Suprapubic skin (tissue), 4 donors: ENCODE measurements at regions not wholly inside any gene's neighbourhood (a gene's known extent, or its start where the extent isn't known, plus 50 kb on each side); places are given as distances from the start of the nearest gene placed in this dataset.

ENCODE experiments used
- DNase-seq, 2 donors: peaks; one replicate each; pipeline ENCODE4 v3.0.0-alpha.2; 2019; ENCODE audit warnings: low spot score in 2 of 2
- H3K27ac ChIP-seq: fragments of 200-600 bp; sonication (generic); one replicate; pipeline ENCODE4 v1.5.1; 2019
- H3K27me3 ChIP-seq: fragments of 200-600 bp; sonication (generic); one replicate; pipeline ENCODE4 v1.5.1; 2019
- H3K36me3 ChIP-seq: fragments of 200-600 bp; sonication (generic); one replicate; pipeline ENCODE4 v1.5.1; 2019
- H3K4me1 ChIP-seq: fragments of 200-600 bp; sonication (generic); one replicate; pipeline ENCODE4 v1.5.1; 2019
- H3K4me3 ChIP-seq: fragments of 200-600 bp; sonication (generic); one replicate; pipeline ENCODE4 v1.5.1; 2019; ENCODE audit warnings: mild to moderate bottlenecking
- H3K9me3 ChIP-seq: fragments of 200-600 bp; sonication (generic); one replicate; pipeline ENCODE4 v1.5.1; 2019
- CTCF ChIP-seq, 2 donors: fragments of 200-600 bp in 1 of 2; fragments of 450-650 bp in 1 of 2; sonication (generic) in 1 of 2; IDR thresholded peaks; one replicate each; pipeline ENCODE4 v1.5.1; 2016 to 2019; ENCODE audit warnings: antibody characterized with exemption in 2 of 2, mild to moderate bottlenecking in 1 of 2, moderate library complexity in 1 of 2
- EP300 ChIP-seq: sonication (generic); formaldehyde crosslinking; IDR thresholded peaks from one replicate; pipeline ENCODE4 v1.6.1; 2017; ENCODE audit warnings: antibody characterized with exemption
- POLR2A ChIP-seq, 2 donors: fragments of 450-650 bp; IDR thresholded peaks; one replicate each; pipeline ENCODE4 v1.6.1; 2017; ENCODE audit warnings: antibody characterized with exemption in 2 of 2, mild to moderate bottlenecking in 2 of 2, moderate library complexity in 2 of 2
- POLR2AphosphoS5 ChIP-seq, 3 donors: sonication (generic); formaldehyde crosslinking; IDR thresholded peaks; one replicate each; pipeline ENCODE4 v1.6.1; 2017; ENCODE audit warnings: antibody characterized with exemption in 3 of 3
- WGBS: methylation state at CpG from one replicate; pipeline ENCODE4 v1.1.5; 2018; 5-methylcytosine and 5-hydroxymethylcytosine counted together

- H3K4me3 ChIP-seq, result no peak overlapping the region
- H3K4me1 ChIP-seq, result peaks cover 17% of the 10 kb centered on the region
- H3K27me3 ChIP-seq, result no peaks in the 10 kb centered on the region
- H3K36me3 ChIP-seq, result no peaks in the 10 kb centered on the region
- TF ChIP-seq POLR2A (IDR thresholded peaks at IDR 0.05), result no peak
- no peak for TF ChIP-seq CTCF (IDR thresholded peaks at IDR 0.05)
- TF ChIP-seq EP300, result no peak
- no peak for TF ChIP-seq POLR2AphosphoS5 (IDR thresholded peaks at IDR 0.05)
- no peak overlapping the region for H3K27ac ChIP-seq
- no peak for DNase-seq
- WGBS, result 91% methylated on average over 10 of the region's 10 CpGs
- H3K9me3 ChIP-seq, result no peaks in the 10 kb centered on the region
These were observed 62.5 kb downstream of the CEBPB start for GRCh38 chr20:50253101-50253500.

GRCh38 chr20:50254466-50255079 lies 63.9 kb downstream of the CEBPB start:
- H3K4me3 ChIP-seq, result no peak overlapping the region
- H3K27me3 ChIP-seq, result no peaks in the 10 kb centered on the region
- H3K36me3 ChIP-seq, result no peaks in the 10 kb centered on the region
- no peak overlapping the region for H3K27ac ChIP-seq
- H3K9me3 ChIP-seq, result no peaks in the 10 kb centered on the region
- peaks cover 13% of the 10 kb centered on the region for H3K4me1 ChIP-seq
- DNase-seq, result no peak
- WGBS, result 79% methylated on average over 11 of the region's 11 CpGs
- TF ChIP-seq EP300 (no peak), POLR2A (IDR thresholded peaks at IDR 0.05) (no peak), CTCF (IDR thresholded peaks at IDR 0.05) (no peak), POLR2AphosphoS5 (IDR thresholded peaks at IDR 0.05) (no peak)

DNA sequence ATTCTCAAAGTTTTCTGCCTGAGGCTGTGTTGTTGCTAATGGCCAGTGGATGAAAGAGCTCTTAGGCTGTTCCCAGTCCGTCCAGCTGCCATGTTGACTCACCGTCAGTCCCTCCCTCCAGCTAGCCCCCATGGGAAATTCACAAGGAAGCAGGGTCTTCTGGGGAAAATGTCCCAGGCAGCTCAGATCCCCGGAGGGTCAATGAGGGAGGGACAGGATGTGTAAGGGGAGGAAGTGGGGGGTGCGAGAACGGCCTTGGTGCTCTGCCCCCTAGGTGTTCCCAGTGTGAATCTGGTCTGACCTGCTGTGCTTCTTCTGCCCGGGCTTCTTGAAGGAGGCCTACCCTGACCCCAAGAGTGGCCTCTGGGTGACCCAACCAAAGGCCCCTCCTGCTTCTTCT lies 65.9 kb downstream of the CEBPB start:
- H3K4me1 ChIP-seq, result peaks cover 15% of the 10 kb centered on the region
- no peak for DNase-seq
- no peaks in the 10 kb centered on the region for H3K36me3 ChIP-seq
- H3K27me3 ChIP-seq, result no peaks in the 10 kb centered on the region
- H3K4me3 ChIP-seq, result no peak overlapping the region
- TF ChIP-seq EP300 (no peak), CTCF (IDR thresholded peaks at IDR 0.05) (no peak), POLR2A (IDR thresholded peaks at IDR 0.05) (no peak), POLR2AphosphoS5 (IDR thresholded peaks at IDR 0.05) (no peak)
- 55% methylated on average over 6 of the region's 6 CpGs for WGBS
- no peaks in the 10 kb centered on the region for H3K9me3 ChIP-seq
- no peak overlapping the region for H3K27ac ChIP-seq

- peaks cover 15% of the 10 kb centered on the region for H3K4me1 ChIP-seq
- H3K27ac ChIP-seq, result no peak overlapping the region
- H3K9me3 ChIP-seq, result no peaks in the 10 kb centered on the region
- H3K36me3 ChIP-seq, result no peaks in the 10 kb centered on the region
- WGBS, result 94% methylated on average over 8 of the region's 8 CpGs
- no peaks in the 10 kb centered on the region for H3K27me3 ChIP-seq
- no peak for DNase-seq
- TF ChIP-seq POLR2A (IDR thresholded peaks at IDR 0.05) (no peak), POLR2AphosphoS5 (IDR thresholded peaks at IDR 0.05) (no peak), EP300 (no peak), CTCF (IDR thresholded peaks at IDR 0.05) (no peak)
- H3K4me3 ChIP-seq, result no peak overlapping the region
These were observed 67.2 kb downstream of the CEBPB start for GRCh38 chr20:50257860-50258259.

DNA sequence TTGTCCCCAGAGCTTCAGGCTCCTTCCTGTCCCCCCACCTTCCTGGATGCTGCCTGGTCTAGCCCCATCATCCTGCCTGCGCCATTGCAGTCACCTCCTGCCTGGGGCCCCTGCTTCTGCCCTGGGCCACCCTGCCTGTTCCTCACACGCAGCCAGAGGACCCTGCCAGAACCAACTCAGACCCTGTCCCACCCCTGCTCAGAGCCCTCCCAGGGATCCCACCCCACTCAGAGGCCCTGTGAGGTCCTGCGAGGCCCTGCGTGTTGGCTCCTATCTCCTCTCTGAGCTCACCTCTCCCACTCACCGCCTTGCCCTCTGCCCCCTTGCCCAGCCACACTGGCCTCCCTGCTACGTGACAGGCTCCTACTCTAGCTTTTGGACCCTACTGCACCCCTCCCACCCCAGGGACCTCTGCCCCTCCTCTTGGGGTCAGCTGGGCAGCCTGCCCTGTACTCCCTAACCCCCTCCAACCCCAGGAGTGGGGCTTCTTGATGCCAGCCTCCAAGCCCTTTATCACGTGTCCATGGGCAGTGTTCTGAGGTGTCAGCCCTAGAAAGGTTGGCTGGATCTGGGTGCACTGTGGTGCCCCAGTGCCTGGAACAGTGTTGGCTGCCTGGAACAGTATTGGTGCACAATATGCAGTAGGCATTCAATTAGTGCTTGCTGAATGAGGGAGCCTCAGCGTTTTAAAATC lies 68.3 kb downstream of the CEBPB start:
- DNase-seq, result no peak
- Histone ChIP-seq H3K27ac (no peak overlapping the region), H3K4me1 (peaks cover 15% of the 10 kb centered on the region), H3K4me3 (no peak overlapping the region), H3K27me3 (no peaks in the 10 kb centered on the region), H3K9me3 (no peaks in the 10 kb centered on the region), H3K36me3 (no peaks in the 10 kb centered on the region)
- TF ChIP-seq POLR2AphosphoS5 (IDR thresholded peaks at IDR 0.05), result no peak
- no peak for TF ChIP-seq POLR2A (IDR thresholded peaks at IDR 0.05)
- TF ChIP-seq CTCF (IDR thresholded peaks at IDR 0.05), result no peak
- no peak for TF ChIP-seq EP300
- WGBS, result 91% methylated on average over 8 of the region's 8 CpGs
